Astrocyte of the hippocampus (primary cell): ENCODE measurements at regions not wholly inside any gene's neighbourhood (a gene's known extent, or its start where the extent isn't known, plus 50 kb on each side); places are given as distances from the start of the nearest gene placed in this dataset.
A peak's percentile ranks its signal among the peaks of the same experiment; 100 is the strongest.
"Not testable (repeated sequence)": the region's sequence is repeated elsewhere in the genome, so short reads cannot be mapped to it uniquely, and the experiment has no call there.

Experiments
- DNase-seq: peaks from one replicate; pipeline ENCODE4 v3.0.0; 2011; ENCODE audit warnings: low read depth, low spot score

- DNase-seq = no peak
Observed at GRCh38 chr5:101068298-101068697, 165.2 kb upstream of the ST8SIA4 start.

GRCh38 chr5:101067429-101067828, 164.3 kb upstream of the ST8SIA4 start:
- DNase-seq = no peak

GRCh38 chr5:101062902-101063301, 159.8 kb upstream of the ST8SIA4 start:
- DNase-seq = no peak

- no peak for DNase-seq
Observed at GRCh38 chr5:101047181-101047580, 144.1 kb upstream of the ST8SIA4 start.

- peak; percentile 7 for DNase-seq
Observed at GRCh38 chr5:101045689-101046088, 142.6 kb upstream of the ST8SIA4 start.

GRCh38 chr5:101040002-101040401, 136.9 kb upstream of the ST8SIA4 start:
- not testable (repeated sequence) for DNase-seq

- DNase-seq = no peak
Observed at GRCh38 chr5:101036778-101037177, 133.7 kb upstream of the ST8SIA4 start.

GRCh38 chr5:101035425-101035824, 132.3 kb upstream of the ST8SIA4 start:
- no peak for DNase-seq

GRCh38 chr5:101024299-101024698, 121.2 kb upstream of the ST8SIA4 start:
- DNase-seq = no peak

- DNase-seq = peak; percentile 35
Observed at GRCh38 chr5:101018299-101018698, 115.2 kb upstream of the ST8SIA4 start.

- no peak for DNase-seq
Observed at GRCh38 chr5:101012880-101013279, 109.8 kb upstream of the ST8SIA4 start.

- no peak for DNase-seq
Observed at GRCh38 chr5:101009758-101010519, 106.9 kb upstream of the ST8SIA4 start.

- DNase-seq = no peak
Observed at GRCh38 chr5:100992354-100992753, 89.3 kb upstream of the ST8SIA4 start.

- not testable (repeated sequence) for DNase-seq
Observed at GRCh38 chr5:100983601-100984000, 80.5 kb upstream of the ST8SIA4 start.

- peak; percentile 9 for DNase-seq
Observed at GRCh38 chr5:100974082-100974481, 71.0 kb upstream of the ST8SIA4 start.

- DNase-seq = no peak
Observed at GRCh38 chr5:100970646-100971255, 67.7 kb upstream of the ST8SIA4 start.

- DNase-seq = no peak
Observed at GRCh38 chr5:100965291-100965690, 62.2 kb upstream of the ST8SIA4 start.
